Activated CD4-positive, alpha-beta T cell treated with anti-CD3 and anti-CD28 coated beads for 24 hours (primary cell): ENCODE measurements at regions not wholly inside any gene's neighbourhood (a gene's known extent, or its start where the extent isn't known, plus 50 kb on each side); places are given as distances from the start of the nearest gene placed in this dataset.

ENCODE experiments used
- DNase-seq, 2 donors: peaks; one replicate each; pipeline ENCODE4 v3.0.0-alpha.2; 2020; ENCODE audit warnings: low read depth in 2 of 2

DNA sequence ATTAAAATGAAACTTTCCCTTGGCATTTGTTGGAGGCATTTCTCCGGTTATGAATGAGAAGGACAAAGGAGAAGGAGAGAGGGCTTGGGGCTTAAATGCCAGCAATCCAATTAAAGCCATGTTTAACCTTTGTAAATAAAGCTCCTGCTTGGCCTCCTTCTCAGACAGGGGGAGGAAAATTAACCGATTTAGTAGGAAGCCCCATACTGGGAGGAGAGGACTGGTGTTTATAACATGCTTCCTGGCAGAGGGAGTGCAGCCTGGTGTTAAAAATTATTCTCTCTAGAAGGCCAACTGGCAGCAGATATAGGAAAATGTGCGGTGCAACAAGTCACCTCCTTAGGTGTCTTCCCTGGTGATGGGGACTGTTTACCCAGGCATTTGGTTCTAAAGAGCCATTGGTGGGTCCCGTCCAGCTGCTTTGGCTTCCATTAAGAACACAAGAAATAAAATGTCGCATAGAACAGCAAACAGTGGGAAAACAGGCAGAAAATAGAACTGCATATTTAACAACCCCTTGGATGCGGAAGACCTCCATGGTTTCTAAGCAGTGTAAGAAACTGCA, 846.5 kb downstream of the TYW1 start:
- DNase-seq = no peak

DNA sequence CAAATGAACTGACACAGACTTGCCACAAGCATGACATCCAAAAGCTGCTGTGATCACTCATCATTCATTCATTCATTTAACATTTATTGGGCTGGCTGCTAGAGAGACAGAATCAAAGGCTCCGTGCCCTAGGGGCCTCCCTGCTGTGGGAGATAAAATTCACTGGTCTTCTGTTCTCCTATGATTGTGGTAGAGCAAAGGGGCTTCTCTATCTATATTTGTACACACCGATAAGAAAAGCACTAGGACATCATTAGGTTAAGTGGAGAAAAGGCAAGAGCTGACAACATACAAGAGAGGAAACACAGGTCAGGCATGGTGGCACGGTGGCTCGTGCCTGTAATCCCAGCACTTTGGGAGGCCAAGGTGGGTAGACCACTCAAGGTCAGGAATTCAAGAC, 847.0 kb downstream of the TYW1 start:
- DNase-seq = no peak

DNA sequence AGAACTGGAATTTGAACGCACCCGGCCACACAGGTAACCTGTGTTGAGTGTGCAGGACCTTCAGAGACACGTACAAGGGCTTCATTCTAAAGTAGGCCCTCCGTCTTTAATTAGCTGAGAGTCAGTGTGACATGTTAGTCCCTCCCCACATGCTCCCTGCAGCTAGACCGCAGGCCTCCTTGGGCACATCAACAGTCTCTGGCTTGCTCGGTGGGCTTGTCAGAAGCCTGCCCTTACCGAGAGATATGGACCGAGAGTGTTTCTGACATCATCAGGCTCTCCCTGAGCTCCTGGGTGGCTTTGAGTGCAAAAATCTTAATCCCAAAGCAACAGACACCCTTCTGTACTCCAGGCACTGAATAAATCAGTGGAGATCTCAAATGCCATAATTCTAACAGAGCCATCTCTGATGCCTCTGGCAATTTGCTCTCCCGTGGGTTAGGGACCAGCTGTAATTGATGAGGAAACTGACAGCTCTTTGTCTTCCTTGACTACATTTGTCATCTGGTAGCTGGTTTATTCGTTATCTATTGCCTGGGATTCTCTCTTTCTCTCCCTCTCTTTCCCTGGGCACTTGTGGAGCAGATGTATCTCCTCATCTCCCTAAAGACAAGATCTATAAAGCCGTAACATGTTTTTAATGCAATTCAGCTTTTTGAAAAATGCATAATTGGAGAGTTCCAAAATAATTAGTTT, 850.6 kb downstream of the TYW1 start:
- DNase-seq = no peak

DNA sequence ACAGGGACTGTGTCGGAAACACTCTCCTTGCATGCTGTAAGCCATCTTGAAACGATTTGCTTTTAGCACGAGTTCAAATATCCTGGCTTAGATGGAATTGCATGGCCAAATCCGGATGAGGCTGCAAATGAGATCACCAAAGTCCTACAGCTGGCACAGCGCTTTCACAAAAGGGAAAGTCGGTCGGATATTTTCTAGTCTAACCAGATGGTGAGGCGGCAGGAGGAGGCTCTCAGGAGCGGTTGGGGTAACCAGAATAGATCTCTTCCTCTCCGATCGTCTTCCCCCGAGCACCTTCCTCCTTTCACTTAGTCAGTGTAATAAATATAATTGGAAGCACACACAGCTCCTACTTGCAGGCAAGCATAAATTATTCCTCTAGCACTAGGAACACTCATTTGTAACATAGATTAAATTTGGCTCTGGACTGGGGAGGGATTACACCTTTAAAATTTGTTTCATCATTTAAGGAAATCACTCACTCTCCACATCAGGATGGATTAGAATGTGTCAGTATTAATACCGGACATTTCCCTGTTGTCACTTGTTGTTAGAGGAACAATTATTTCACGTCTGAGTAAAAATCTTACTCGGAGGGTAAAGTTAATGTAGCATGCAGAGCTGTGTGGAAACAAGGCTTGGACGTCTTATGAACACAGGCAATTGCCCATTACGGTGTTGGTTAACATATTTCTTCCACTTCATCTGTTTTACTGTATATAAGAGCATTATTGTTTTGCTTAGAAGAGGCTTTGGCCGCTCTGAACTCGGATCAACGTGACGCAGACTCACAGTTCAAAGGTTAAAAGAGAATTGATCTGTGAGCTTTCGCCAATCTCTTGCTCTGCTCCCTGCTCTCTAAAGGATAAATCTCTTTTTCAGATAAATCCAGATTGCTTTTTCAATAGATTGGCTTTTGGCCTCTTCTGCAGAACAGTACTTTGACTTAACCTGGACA, 857.9 kb downstream of the TYW1 start:
- no peak for DNase-seq

DNA sequence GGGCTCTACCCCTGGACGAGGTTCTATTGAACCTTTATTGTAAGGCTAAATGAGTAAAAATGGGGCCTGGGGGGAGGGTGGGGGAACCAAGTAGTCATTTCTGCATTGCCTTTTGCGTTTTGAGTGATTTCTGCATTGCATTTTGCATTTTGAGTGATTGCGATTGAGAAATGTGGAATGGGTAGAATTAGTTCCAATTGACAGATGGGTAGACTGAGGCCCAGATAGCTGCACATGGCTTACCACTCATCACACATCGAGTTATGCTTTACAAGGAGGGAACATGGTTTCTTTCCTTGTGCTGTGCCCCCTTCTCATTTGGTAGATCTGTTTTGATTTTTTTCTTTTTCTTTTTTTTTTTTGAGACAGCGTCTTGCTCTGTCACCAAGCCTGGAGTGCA, 858.7 kb downstream of the TYW1 start:
- DNase-seq = no peak

DNA sequence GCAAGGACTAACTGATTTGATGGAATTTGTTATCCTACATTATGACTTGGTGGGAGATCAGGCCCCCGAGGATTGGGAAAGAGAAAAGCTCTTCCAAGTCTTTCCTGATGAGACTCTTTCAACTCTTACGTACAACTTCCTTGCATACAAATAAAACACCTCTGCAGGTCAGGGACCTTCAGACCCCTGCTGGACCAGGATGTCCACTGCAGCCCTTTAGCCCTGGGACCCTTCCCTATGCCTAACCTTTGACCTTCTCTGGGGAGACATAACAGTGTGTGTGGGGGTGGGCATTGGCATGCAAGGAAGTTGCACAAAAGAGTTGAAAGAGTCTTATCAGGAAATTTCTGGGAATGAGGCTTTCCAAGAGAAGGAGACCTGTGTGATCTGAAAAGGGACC, 859.4 kb downstream of the TYW1 start:
- no peak for DNase-seq

DNA sequence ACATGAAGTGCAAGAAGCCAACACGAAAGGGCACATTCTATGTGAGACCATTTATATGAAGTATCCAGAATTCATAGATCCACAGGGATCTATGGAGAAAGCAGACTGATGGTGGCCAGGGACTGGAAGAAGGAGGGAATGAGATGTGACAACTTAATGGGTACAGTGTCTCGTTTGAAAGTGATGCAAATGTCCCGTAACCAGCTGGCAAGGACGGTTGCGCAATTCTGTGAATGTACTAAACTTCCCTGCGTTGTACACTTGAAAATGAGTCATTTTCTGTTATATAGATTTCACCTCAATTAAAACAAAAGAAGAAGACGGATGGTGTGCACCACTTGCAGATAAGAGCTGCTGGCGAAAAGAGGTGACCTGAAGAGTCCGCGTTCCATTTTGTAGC, 861.1 kb downstream of the TYW1 start:
- no peak for DNase-seq

DNA sequence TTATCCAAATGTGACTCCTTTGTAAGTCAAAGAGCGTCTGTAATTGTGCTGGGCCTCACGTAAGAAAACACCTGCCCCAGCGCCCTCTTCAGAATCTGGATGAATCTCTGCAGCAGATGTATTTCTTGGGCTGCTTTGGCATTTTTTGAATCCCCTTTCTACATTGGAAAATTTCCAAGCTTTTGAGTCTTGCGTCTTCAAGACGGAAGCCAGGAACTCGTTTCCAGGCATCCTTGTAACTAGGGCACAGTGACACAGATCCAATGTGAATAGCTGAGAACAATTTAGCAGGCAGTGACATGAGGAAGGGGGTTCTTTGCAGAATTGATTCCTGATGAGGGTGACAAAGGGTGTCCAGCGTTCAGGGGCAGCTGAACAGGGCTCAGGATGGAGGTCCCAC, 862.3 kb downstream of the TYW1 start:
- no peak for DNase-seq

DNA sequence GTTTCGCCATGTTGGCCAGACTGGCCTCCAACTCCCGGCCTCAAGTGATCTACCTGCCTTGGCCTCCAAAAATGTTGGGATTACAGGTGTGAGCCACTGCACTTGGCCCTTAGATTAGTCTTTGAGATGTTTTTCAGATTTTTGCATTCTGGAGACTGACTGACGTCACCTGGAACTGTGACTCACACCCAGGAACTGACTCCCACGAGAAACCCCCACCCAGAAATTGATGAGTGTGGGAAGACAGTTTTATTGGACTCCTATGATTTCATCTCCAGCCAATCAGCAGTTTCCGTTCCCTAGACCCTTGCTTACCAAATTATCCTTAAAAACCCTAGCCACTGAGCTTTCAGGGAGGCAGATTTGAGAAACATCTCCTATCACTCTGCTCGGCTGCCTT, 867.3 kb downstream of the TYW1 start:
- DNase-seq = no peak

DNA sequence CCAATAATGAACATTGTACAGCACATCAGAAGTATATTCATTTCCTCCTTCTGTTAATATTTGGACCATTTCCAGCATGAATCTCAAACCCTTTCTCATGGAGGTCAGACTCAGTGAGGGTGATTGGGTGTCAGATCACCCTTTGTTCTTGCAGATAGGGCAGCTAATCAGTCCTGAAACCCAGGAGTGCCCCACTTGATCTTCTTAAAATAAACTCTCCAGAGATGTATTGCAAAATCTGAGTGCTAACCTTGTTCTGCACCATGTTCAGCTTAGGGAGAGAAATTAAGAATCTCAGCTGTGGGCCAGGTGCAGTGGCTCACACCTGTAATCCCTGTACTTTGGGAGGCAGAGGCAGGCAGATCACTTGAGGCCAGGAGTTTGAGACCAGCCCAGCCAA, 869.4 kb downstream of the TYW1 start:
- no peak for DNase-seq

DNA sequence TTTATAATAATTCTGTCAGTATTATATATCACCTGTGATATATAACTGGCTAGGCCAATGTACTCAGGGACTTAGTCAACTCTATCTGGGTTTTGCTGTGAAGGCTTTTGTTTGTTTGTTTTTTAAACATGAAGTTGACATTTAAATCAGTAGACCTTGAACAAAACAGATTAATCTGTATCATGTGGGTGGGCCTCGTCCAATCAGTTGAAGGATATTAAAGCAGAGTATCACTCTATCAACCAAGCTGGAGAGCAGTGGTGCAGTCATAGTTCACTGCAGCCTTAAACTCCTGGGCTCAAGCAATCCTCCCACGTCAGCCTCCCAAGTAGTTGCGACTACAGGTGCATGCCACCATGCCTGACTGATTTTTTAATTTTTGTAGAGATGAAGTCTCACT, 870.2 kb downstream of the TYW1 start:
- DNase-seq = no peak

DNA sequence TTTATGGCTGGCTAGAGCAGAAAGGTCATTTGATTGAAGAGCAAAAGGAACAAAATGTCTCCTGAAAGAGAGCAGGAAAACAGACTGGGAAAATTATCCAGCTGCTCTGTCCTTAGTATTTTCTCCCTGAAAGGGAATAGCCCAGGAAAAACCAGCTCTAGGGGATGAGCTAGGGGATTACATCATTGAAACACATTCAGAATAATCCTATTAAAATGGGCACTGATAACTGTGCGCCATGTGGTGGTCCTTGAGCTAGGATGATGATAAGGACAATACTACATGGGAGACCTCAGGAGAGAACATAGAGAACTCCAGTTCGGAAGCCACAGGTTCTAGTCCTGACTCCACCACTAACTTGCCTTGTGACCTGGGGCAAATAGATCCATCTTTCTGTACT, 873.8 kb downstream of the TYW1 start:
- DNase-seq = no peak

DNA sequence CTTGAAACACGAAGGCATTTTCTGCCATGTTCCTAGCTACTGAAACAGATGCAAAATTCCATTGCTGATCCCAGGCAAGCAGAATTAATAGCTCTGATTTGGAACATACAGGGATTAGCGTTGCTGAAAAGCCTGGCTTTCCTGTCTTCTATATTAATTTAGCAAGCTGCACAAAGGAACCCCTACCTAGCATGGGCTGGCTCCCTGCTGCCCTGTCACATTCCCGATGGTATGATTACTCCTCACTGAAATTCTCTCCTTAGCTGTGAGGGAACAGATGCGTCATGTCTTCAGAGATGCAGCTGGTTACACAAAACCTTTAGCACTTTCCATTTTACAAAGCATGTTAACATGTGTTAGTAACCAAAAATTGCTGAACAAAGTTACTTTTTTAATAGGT, 878.9 kb downstream of the TYW1 start:
- no peak for DNase-seq

DNA sequence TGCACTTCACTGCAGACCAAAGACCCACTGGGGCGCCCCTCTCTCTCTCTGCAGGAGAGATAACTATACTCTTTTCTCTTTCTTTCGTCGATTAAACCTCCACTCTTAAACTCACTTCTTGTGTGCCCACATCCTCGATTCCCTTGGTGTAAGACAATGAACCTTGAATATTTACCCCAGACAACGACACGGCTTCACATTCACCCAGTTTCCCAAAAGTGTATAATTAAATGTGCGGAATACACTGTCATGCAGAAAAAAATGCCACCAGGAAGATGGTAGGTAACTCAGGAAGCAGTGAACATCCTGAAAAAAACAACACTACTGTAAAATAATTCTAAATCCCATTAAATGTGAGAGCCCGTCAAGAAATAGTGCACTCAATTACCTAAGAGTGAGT, 882.2 kb downstream of the TYW1 start:
- DNase-seq = no peak

DNA sequence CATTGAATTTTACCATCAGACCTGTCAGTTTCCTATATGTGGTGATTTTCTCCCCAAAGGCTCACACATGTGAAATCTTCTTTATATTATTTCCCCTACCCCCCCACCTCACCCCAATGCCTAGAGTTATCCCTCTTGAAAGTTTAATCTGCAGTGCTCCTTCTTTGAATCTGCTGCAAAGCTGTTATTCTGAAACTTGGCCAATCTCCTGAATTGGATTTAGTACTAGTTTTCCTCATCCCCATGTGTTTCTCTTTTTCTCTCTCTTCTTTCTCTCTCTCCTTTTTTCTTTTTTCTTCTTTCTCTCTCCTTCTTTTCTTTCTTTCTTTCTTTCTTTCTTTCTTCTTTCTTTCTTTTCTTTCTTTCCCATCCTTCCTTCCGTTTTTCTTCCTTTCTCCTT, 886.2 kb downstream of the TYW1 start:
- no peak for DNase-seq

DNA sequence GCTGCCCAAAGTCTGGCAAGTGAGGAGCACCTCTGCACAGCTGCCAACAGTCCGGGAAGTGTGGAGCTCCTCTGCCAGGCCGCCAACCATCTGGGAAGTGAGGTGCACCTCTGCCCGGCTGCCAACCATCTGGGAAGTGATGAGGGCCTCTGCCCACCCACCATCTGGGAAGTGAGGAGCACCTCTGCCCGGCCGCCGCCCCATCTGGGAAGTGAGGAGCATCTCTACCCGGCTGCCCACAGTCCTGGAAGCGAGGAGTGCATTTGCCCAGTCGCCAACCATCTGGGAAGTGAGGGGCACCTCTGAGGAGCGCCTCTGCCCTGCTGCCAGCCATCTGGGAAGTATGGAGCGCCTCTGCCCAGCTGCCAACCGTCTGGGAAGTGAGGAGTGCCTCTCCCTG, 893.7 kb downstream of the TYW1 start:
- no peak for DNase-seq

DNA sequence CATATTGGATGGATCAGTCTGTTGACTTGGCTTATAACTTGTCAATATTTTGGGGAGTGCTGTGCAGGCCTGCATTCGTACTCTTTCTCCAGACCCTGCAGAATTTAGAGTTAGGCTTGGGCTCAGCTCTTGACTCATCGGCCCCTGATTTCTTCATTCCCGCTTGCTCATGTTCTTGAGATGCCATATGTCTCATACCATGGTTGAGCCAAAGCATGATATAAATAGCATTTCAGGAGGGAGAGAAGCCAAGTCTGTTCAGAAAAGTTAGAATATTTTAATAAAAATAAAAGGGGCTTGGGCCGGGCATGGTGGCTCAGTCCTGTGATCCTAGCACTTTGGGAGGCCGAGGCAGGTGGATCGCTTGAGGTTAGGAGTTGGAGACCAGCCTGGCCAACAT, 898.1 kb downstream of the TYW1 start:
- DNase-seq = no peak

DNA sequence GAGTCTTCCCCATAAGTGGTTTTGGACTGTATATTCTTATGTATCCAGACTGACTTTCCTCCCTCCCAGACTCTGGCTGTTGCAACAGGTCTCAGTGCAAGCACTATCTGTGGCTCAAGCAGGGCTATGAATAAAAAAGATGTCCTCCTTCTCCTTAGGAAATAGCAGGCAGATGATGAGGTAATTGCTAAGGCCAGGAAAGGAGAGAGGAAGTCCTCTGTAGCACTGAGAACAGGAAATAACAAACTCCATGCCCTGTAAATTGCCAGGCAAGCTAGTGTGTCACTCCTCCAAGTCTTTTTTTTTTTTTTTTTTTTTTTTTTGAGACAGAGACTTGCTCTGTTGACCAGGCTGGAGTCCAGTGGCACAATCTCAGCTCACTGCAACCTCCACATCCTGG, 900.1 kb downstream of the TYW1 start:
- no peak for DNase-seq

DNA sequence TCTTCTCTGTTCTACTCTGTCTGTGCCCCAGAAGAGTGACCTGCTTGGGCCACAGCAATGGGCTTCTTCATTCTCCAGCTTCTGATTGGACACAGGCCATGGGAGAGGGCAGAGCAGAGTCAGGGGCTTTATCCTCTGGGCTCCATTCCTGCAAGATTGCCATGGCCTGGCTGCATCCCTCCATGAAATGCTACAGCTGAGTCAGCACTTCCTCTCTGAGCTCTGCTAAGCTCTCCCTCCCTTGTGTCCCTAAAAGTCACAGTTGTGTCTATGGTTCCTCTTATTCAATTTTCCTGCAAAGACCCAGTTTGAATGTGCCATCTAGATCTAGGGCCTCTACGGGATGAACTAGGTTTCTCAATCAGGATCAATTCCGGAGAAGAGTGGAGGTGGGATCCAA, 903.8 kb downstream of the TYW1 start:
- no peak for DNase-seq

DNA sequence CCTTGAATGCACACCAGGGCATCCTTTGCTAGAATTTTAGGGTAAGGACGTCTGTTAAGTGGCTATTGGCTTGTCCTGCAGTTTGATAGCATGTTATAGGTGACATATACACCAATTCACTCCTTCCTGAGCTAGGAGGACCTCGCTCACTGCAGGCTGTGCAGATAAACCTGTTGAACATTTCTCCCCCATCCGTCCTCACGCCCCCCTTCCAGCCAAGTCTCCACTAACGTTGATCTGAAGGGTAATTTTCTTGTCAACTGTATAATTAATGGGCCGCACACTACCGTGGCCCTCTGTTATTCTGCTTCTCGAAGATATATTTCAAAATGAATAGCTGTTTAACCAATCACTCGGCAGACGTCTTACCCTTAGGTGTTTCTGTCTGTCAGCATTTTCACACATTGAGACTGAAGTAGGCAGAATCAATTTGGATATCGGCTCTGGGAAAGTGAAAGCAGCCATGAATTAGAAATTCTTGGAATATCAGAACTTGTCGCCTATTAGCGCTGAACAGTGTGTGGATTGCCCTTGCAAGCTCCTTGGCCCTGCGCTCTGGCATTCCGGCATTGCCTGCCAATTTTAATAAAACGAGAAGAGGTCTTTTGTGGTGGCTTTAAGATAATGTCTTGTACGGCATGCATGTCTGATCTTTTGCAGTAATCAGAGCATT, 905.3 kb downstream of the TYW1 start:
- DNase-seq = no peak

DNA sequence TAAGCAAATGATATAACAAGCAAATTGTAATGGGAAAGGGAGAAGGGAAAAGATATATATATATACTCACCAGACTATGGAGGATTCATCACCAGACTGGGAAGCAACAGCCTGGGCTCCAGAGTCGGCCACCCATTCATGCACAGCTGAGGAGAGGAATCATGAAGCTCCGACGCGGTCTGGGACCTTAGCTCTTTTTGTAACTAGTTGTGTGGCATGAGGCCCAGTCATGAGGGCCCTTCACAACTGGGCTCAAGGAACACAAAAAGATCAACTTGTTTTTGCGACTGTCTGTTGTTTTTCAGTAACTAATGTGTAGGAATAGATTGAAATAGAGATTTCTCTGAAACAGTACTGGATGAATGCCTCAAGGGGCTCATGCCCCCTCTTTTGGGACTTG, 911.2 kb downstream of the TYW1 start:
- DNase-seq = no peak

DNA sequence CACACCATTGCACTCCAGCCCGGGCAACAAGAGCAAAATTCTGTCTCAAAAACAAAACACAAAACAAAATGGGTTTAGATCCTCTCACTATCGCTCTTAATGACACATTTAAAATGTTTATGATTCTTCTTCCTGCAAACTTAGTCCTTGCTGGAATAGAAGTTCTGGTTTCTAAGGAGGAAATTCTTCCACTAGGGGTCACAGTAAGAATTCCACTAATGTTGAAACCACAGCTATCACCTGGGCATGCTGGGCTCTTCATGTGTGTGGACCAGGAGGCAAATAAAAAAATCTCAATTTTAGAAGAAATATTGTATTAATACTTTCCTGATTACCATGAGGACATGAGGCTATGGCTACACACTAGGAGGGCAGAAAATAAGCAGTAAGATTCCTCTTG, 915.8 kb downstream of the TYW1 start:
- no peak for DNase-seq

DNA sequence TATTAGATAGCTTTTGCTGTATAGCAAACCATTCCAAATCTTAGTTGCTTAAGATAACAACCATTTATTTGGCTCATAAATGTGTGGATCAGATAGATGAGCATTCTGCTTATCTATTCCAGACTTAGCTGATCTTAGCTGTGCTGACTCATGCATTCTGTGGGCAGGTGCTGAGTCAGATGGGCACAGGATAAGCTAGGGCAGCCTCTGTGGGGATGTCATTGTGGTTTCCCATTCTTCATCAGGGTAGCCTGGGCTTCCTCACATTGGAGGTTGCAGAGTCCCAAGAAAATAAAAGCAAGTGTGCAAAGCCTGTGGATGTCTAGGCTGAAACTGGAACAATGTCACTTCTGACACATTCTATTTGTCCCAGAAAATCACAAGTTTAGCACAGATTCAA, 917.0 kb downstream of the TYW1 start:
- DNase-seq = no peak
